Left cardiac atrium (tissue), 4 donors: ENCODE measurements at regions not wholly inside any gene's neighbourhood (a gene's known extent, or its start where the extent isn't known, plus 50 kb on each side); places are given as distances from the start of the nearest gene placed in this dataset.
"Not testable (repeated sequence)": the region's sequence is repeated elsewhere in the genome, so short reads cannot be mapped to it uniquely, and the experiment has no call there.

ENCODE experiments used
- ATAC-seq, 2 donors: fragments of 200-7000 bp; cut with Tn5 transposase; one replicate each; pipeline ENCODE4 v1.9.1; 2020; ENCODE audit warnings: mild to moderate bottlenecking in 2 of 2, moderate library complexity in 2 of 2
- DNase-seq: peaks from one replicate; pipeline ENCODE4 v3.0.0-alpha.2; 2020
- intact Hi-C, 2 donors: fragments of 100-400 bp; cut with DNase I; formaldehyde crosslinking; loops; one replicate each; pipeline versions ENCODE4 v1.14.1 to v1.15.1; 2022 to 2023
- donor health status: DM: no; HTN: yes; CAD: no.
- donor health status: DM: no; HTN: yes; CAD: no; lungs with severe emphysema.
- donor health status: DM: yes; HTN: yes; CAD: no.
- donor health status: Dilated cardiomyopathy.

DNA sequence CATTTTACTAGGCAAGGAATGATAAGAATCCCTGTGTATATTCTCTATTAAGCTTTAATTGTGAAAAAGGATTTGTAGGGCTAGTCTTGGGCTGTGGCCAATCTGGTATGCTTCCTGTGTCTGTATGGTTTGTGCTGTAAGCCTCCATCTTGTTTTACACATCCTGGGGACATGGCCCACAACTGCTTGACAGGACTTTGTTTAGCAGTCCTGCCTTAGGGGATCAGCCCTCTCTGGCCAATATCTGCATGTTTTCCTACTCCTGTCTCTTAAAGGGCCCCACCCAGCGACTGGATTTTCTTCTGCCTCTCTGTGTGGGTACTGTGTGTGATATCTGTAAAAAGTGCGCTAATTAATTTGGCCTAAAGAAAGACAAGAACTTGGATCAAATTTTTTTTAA lies 813.2 kb downstream of the PLA2G4A start:
- intact Hi-C loops = no loop called here
- DNase-seq = no peak

DNA sequence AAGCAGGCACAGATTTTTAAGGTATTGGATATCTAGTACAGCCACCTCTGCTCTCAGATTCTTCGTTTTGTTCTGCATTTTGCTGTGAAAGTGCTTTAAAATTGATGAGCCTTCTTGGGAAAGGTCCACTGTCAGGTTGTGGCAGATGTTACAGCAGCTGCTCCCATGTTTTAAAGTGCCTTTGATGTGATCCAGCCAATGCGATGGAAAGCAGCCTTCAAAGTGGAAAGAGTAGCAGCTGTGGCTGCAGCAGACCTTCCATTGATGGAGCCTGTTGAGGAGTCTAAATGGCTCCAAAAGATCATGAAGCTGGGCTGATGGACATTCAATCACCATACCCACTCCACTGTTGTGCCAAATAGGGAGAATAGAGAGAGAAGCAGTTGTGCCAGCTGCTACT lies 816.9 kb downstream of the PLA2G4A start:
- DNase-seq (no peak), ATAC-seq (no peak)
- intact Hi-C loops = no loop called here

More for the DNA sequence above, 813.2 kb downstream of the PLA2G4A start:
- no peak for ATAC-seq

DNA sequence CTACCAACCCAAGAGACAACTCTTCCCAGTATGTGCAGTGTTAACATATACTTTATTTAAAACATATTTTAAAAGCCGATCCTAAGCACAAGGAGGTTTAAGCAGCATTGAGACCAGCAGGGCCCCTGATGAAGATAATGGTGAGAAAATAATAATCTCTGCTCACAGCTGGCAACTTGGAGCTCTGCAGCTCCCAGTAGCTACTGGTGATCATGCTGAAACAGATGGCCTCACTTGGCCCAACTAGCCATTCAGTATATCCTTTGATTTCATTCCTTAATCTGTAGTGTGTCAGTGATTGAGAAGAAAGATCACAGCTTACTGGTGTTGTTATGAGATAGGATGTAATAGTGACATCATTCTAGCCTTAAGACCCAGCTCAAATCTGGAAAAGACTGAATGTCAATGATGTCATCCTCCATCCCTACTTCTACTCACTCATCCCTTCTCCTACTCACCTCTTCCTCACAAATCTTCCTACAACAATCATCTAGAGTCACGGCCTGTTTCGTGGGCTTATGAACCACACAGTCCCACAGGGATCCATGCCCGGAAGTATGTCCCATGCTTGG lies 817.9 kb downstream of the PLA2G4A start:
- intact Hi-C loops = no loop called here
- DNase-seq = no peak
- no peak for ATAC-seq

DNA sequence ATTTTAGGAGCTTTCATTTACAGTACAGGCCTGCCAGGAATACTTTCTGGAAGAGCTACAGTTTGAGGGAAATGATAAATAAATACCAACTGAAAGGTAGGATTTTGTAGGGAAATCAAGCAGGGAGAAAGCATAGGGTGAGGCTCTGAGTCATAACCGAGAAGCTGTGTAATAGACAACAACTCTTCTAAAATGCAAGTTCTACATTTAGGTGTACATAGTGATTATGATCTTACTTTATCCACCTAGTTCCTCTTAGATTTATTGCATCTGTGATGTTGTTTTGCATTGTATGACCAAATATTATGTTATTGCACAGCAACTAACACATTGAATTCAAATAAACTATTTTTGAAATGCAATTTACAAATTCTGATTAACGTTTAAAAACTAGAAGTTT lies 819.3 kb downstream of the PLA2G4A start:
- intact Hi-C loops = no loop called here
- ATAC-seq = no peak
- no peak for DNase-seq

DNA sequence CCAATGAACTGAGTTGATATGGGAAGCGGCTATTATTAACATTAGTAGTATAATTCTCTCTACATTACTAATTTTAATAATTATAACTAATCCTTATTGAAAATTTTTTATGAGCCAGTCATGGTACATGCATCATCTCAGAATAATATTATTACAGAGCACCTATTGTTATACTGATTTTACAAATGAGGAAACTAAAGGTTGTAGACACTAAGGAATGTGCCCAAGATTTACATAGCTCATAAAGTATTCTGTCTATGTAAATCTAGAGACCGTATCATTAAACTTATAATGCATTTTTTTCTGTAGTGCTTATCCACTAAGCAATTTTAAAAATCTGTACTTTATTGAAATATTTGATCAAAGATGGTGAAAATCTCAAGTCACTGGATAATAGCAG lies 825.9 kb downstream of the PLA2G4A start:
- intact Hi-C loops = no loop called here
- ATAC-seq (no peak), DNase-seq (no peak)

DNA sequence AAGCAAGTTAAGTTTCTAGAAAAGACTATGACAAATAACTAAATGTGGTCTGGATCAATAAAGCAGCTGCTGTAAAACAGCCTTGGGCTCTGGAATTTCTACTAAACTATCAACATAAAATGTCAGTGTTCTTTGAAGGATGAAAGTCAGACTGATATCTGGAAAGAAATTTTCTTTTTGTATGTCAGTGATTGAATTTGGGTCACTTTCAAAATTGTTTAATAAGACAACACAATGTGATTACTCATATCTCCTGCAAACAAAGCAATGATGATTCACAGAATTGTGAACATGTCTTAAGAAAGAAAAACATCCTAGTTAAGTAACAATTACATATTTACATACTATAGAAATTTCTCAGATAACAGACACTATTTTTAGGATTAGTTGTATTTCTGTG lies 826.4 kb downstream of the PLA2G4A start:
- intact Hi-C loops = no loop called here
- DNase-seq (no peak), ATAC-seq (no peak)

DNA sequence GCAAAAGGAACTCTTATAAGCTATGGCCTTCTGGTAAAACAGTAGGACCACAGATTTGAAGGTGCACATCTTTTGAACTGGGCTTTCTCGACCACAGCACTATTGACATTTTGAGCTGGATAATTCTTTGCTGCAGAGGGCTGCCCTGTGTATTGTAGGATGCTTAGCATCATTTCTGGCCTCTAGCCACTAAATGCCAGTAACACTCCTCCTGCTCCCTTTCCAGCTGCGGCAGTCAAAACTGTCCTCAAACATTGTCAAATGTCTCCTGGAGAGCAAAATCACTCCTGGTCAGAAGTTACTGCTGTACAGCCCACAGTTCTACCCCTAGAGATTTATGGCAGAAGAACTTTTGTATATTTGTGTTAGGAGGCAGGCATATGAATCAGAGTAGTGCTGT lies 836.7 kb downstream of the PLA2G4A start:
- no peak for ATAC-seq
- DNase-seq = no peak
- intact Hi-C loops = no loop called here

DNA sequence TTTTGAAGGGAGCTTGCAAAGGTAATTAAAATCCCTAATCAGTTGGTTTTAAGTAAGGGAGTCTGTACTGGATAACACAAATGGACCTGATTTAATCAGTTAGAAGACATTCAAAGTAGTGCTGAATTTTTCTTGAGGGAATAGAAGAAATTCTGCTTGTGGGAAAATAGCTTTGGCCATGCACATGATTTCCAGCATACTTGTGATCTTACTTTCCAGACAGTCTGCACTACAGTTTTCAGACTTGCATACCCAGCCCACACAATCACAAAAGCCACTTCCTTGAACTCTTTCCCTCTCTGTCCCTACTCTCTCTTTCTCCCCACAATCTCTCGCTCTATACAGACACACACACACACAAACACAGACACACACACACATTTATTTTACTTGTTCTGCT lies 852.1 kb downstream of the PLA2G4A start:
- DNase-seq = no peak
- intact Hi-C loops = no loop called here
- no peak for ATAC-seq

DNA sequence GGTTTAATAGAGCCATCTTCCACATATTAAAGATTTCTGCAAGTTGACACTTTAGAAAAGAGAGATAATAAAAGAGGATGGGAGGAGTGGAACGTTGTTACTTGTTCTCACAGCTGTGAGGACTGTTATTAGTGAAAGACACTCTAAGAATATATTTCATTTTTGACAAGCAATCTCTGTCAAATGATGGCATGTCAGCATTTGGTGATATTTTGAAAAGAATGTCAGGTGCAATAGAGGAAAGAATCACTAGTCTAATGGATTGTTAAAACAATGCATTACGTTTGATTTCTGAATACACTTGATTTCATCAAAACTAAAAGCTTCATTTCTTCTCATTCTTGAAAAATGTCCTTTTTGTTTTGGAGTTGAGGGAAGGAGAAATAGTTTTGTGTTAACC lies 853.4 kb downstream of the PLA2G4A start:
- ATAC-seq (no peak), DNase-seq (no peak)
- intact Hi-C loops = no loop called here

DNA sequence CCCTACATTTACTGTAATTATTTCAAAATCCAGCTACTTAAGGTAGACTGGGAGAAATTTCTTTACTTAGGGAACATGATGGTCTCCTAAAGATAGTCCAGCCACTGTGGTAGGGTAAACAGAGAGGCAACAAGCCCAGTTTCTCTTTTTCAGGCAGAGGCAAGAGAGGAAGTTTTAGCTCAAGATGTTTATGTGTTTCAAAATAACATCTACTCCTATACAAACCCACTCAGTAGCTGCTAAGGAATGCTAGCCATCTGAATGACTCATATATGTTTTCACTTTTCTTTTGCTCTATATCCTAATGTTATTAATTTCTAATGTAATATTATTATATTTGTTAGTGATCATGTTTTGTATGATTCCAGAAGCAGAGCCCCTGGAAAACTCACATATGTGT lies 856.6 kb downstream of the PLA2G4A start:
- DNase-seq (no peak), ATAC-seq (no peak)
- intact Hi-C loops = no loop called here

DNA sequence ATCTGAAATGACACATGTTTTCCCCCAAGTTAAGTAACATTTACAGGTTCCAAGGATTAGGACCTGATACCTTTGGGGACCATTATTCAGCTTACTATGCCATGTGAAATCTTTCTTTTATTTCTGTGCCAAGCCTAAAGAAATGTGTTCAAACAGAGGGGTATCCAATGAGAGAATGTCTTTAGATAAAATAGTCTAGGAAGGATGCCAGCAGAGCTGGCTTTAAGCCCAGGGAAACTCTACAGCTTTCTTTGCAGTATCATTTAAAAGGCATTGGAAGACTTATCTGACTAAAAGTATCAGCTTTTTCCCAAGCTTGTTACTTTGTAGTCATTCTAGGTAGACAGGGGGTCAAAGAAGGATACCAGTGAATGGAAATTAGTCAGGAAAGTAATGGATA lies 860.4 kb downstream of the PLA2G4A start:
- intact Hi-C loops = no loop called here
- DNase-seq = no peak
- peak in 1 of 2 donors; percentile 66 for ATAC-seq

DNA sequence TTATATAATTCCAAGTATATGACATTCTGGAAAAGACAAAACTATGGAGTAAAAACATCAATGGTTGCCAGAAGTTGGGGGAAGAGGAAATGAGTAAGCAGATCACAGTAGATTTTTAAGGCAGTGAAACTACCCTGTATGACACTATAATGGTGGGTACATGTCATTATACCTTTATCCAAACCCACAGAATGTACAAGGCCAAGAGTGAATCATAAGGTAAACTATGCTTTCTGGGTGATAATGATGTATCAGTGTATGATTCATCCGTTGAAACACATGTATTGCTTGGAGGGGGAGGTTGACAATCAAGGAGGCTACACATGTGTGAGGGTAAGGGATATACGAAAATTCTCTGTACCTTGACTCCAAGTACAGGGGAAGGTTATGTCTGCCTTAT lies 862.7 kb downstream of the PLA2G4A start:
- intact Hi-C loops = no loop called here
- ATAC-seq (peak in 1 of 2 donors; percentile 71), DNase-seq (no peak)

DNA sequence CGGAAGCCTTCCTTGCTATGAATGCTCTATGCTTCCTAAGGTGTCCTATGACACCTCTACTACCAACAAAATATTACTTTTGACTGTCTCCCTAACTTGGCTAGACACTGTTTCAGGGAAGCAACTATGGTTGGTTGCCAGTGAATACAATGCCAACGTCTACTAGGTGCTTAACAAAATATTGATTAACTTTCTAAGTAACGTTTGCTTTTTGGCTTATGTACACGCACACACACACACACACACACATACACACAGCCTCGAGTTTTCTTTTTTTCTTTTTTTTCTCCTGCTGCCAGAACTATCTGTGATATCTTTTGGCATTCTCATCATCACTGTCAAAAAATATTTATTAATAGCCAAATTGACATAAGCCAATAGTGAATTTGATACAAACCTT lies 864.0 kb downstream of the PLA2G4A start:
- ATAC-seq (no peak), DNase-seq (no peak)
- intact Hi-C loops = no loop called here

DNA sequence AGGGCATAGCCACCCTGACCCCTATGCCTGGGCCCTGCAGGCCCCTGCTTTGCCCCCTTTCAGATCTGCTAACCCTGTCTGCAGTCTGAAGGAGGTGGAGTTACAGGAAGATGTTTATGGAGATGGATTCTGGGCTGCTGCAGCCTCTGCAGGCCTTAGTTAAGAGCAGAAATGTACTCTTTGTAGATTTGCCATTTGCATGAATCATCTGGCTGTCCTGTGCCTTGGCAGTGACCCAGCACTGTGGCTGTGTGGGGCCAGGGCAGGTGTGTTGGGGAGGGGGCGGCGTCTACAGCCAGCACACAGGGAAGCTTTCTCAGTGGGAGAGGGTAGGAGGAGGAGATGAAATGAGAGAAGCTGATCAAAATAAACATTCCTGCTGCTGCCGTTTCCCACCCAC lies 867.3 kb downstream of the PLA2G4A start:
- intact Hi-C loops = no loop called here
- ATAC-seq (no peak), DNase-seq (no peak)

DNA sequence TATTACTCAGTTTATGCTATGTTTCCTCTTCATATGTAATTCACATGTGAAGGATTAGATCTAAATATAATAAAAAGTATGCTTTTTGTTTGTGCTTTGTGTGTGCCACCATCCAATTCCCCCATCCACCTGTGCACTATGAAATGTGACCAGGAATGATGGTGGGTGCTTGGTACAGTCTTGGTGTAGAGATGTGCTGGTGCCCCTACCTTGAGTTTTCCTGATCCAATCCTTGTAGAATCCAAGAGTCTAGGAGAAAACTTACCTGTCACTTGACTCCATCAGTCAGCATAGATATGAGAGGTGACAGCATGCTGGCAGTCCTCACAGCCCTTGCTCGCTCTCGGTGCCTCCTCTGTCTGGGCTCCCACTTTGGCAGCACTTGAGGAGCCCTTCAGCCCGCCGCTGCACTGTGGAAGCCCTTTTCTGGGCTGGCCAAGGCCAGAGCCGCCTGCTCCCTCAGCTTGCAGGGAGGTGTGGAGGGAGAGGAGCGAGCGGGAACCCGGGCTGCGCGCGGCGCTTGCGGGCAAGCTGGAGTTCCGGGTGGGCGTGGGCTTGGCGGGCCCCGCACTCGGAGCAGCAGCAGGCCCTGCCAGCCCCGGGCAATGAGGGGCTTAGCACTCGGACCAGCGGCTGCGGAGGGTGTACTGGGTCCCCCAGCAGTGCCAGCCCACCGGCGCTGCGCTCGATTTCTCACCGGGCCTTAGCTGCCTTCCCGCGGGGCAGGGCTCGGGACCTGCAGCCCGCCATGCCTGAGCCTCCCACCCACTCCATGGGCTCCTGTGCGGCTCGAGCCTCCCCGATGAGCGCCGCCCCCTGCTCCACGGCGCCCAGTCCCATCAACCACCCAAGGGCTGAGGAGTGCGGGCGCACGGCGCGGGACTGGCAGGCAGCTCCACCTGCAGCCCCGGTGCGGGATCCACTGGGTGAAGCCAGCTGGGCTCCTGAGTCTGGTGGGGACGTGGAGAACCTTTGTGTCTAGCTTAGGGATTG lies 874.7 kb downstream of the PLA2G4A start:
- DNase-seq, ATAC-seq, intact Hi-C loops: not testable (repeated sequence)

DNA sequence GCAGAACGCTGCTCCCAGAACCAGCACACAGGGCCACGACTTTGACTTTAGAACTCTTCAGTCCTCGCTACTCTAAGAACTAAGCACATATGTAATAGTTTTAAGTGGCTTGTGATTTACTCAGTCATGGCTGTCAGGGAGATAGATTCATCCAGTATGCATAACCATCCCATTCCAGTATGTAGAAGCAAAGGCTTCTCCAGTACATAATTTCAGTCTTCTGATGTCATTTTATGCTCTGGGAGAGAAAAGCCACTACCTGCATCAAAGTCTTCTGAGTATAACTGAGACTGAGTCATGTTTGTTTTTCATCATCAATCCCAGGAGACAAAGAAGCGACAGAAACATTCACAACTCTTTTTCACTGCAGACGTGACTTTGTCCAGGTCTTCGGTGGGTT lies 885.7 kb downstream of the PLA2G4A start:
- DNase-seq = no peak
- no peak for ATAC-seq
- intact Hi-C loops = no loop called here

DNA sequence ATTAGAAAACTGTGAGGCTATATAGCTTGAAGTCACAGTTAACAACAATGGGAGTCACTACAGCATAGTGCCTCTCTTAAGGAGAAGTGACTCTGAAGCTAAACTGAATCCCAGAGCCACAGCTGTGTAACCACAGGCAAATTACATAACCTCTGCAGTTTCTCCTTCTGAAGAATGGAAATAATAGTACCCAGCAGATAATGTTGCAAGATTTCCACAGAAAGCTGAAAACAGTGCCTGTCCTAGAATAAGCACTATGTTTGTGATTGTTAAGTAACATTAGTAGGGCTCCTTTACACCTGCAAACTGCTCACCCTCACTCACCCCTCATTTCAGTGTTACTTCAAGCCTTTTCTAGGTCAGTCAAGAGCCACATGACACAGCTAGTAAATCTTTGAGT lies 886.7 kb downstream of the PLA2G4A start:
- ATAC-seq = no peak
- intact Hi-C loops = no loop called here
- no peak for DNase-seq

DNA sequence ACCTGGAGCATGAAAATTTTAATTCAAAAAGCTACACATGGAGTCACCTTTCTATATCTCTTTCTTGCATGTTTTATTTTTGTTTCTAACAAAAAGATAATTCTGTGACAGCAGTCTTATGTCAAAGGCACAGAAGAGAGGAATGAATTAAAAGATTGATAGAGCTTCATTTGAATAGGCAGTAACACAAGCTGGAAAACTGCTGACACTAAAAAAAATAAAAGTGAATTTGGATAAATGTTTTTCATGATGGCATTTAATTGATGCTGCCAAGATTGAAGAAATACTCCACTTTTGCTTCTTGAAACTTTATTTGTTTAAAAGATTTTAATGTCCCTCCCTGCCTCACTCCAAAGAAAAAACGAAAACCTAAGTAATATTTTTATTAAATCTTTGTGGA lies 887.4 kb downstream of the PLA2G4A start:
- intact Hi-C loops = no loop called here
- ATAC-seq = no peak
- no peak for DNase-seq

DNA sequence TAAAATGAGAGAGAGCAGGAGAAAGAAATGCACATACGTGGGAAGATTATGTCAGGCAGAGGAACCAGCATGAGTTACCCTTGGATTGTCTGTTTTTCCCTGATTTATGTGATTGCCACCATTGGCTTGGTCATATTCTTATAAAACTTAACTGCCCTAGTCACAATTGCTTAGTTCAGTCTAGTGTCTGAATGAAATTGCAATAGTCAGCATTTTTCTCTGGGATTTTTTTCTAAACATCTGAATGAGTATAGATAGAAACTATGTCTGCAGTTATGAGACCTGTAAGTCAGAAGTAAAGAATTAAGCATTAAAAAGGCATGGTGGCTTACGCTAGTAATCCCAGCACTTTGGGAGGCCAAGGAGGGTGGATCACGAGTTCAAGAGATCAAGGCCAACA lies 889.8 kb downstream of the PLA2G4A start:
- intact Hi-C loops = no loop called here
- ATAC-seq = no peak
- DNase-seq = no peak

DNA sequence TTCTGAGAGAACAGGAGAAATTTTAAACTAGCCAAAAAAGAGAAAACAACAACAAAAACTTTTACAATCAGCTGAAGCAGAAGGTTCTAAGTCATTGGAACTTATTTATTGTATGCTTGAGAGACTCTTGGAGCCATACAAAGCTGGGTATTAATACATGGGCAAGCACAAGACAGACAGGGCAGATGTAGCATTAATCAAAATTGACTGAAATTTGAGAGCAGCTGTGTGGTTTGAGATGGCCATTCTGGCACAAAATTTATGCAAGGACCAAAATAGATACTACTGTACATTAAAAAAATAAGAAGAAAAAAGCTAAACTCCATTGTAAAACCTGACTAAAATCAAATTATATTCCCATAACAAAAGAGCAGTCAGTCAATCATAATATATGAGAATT lies 892.5 kb downstream of the PLA2G4A start:
- intact Hi-C loops = no loop called here
- ATAC-seq (no peak), DNase-seq (no peak)

DNA sequence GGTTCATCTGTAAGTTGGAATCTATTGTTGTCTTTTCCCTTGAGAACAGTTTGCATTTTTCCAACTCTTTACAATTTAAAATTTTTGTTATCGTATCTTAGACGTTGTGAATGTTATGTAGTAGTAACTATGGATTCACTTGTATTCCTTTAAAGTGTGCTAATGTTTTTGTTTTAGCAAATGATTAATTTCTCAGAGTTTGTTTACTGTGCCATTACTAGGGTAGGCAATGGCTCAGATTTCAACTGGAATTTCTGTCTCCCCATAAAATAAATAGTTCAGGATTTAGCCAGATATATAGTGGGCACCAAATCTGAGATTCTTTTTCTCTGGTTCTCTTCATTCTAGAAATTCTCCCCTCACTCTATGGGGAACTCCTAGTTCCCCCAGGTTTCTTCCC lies 896.5 kb downstream of the PLA2G4A start:
- intact Hi-C loops = no loop called here
- ATAC-seq = no peak
- no peak for DNase-seq
